ENCODE measurements at regions not wholly inside any gene's neighbourhood (a gene's known extent, or its start where the extent isn't known, plus 50 kb on each side); places are given as distances from the start of the nearest gene placed in this dataset.

DNA sequence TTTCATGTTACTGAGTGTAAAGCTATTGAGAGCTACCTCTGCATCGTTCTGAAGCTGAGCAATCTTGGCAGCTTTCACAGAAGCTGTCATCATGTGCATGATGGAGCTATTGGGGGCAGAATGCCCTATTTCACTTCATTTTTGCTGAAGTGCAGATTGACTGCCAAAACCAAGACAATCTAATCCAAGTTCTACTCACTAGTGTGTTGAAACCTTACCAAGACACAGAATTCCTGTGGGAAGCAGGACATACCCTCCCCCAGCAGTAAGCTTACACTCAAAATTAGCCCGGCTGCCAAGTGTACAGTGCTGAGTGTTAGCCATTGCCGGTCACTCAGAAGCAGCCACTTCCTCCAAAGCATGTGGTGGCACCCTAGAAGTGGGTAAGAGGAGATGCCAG, 177.3 kb upstream of the TENT5A start:
- TF ChIP-seq GABPA (IDR thresholded peaks at IDR 0.05; ENCODE audit: low read depth) (no peak), POLR2AphosphoS5 (IDR thresholded peaks at IDR 0.05; ENCODE audit: low read depth) (no peak), SPI1 (IDR thresholded peaks at IDR 0.05; ENCODE audit: borderline replicate concordance, low read depth) (no peak)
- TF ChIP-seq, protein P1, sequence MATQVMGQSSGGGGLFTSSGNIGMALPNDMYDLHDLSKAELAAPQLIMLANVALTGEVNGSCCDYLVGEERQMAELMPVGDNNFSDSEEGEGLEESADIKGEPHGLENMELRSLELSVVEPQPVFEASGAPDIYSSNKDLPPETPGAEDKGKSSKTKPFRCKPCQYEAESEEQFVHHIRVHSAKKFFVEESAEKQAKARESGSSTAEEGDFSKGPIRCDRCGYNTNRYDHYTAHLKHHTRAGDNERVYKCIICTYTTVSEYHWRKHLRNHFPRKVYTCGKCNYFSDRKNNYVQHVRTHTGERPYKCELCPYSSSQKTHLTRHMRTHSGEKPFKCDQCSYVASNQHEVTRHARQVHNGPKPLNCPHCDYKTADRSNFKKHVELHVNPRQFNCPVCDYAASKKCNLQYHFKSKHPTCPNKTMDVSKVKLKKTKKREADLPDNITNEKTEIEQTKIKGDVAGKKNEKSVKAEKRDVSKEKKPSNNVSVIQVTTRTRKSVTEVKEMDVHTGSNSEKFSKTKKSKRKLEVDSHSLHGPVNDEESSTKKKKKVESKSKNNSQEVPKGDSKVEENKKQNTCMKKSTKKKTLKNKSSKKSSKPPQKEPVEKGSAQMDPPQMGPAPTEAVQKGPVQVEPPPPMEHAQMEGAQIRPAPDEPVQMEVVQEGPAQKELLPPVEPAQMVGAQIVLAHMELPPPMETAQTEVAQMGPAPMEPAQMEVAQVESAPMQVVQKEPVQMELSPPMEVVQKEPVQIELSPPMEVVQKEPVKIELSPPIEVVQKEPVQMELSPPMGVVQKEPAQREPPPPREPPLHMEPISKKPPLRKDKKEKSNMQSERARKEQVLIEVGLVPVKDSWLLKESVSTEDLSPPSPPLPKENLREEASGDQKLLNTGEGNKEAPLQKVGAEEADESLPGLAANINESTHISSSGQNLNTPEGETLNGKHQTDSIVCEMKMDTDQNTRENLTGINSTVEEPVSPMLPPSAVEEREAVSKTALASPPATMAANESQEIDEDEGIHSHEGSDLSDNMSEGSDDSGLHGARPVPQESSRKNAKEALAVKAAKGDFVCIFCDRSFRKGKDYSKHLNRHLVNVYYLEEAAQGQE (IDR thresholded peaks at IDR 0.05; ENCODE audit: insufficient replicate concordance, low read depth) = no peak
- TF ChIP-seq, protein P2, sequence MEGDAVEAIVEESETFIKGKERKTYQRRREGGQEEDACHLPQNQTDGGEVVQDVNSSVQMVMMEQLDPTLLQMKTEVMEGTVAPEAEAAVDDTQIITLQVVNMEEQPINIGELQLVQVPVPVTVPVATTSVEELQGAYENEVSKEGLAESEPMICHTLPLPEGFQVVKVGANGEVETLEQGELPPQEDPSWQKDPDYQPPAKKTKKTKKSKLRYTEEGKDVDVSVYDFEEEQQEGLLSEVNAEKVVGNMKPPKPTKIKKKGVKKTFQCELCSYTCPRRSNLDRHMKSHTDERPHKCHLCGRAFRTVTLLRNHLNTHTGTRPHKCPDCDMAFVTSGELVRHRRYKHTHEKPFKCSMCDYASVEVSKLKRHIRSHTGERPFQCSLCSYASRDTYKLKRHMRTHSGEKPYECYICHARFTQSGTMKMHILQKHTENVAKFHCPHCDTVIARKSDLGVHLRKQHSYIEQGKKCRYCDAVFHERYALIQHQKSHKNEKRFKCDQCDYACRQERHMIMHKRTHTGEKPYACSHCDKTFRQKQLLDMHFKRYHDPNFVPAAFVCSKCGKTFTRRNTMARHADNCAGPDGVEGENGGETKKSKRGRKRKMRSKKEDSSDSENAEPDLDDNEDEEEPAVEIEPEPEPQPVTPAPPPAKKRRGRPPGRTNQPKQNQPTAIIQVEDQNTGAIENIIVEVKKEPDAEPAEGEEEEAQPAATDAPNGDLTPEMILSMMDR (IDR thresholded peaks at IDR 0.05; ENCODE audit: insufficient read depth, low read length) = no peak
- Histone ChIP-seq H3K27ac (replicated peaks) (no peak overlapping the region), H3K27me3 (ENCODE audit: insufficient read depth, poor library complexity, severe bottlenecking) (no peaks in the 10 kb centered on the region), H3K4me3 (replicated peaks; ENCODE audit: insufficient read depth, low read length) (no peak overlapping the region)
- no peak for DNase-seq (ENCODE audit: low read depth in 1 of 2, low spot score in 1 of 2)

DNA sequence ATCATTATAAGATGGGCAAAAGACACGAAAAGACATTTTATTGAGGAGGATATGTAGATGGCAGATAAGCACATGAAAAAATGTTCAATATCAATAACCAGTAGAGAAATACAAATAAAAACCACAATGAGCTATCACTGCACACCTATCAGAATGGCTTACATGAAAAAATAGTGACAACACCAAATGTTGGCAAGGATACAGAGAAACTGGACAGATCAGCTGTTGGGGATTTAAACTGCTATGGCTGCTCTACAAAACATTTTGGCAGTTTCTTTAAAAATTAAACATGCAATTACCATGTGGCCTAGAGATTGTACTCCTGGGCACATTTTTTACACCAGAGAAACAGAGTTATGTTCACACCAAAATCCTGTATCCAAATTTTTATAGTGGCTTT, 172.7 kb upstream of the TENT5A start:
- Histone ChIP-seq H3K4me3 (replicated peaks; ENCODE audit: insufficient read depth, low read length) (no peak overlapping the region), H3K27me3 (ENCODE audit: insufficient read depth, poor library complexity, severe bottlenecking) (no peaks in the 10 kb centered on the region), H3K27ac (replicated peaks) (no peak overlapping the region)
- no peak for DNase-seq (ENCODE audit: low read depth in 1 of 2, low spot score in 1 of 2)
- TF ChIP-seq, protein P2 (IDR thresholded peaks at IDR 0.05; ENCODE audit: insufficient read depth, low read length) = no peak
- no peak for TF ChIP-seq SPI1 (IDR thresholded peaks at IDR 0.05; ENCODE audit: borderline replicate concordance, low read depth)
- TF ChIP-seq, protein P1 (IDR thresholded peaks at IDR 0.05; ENCODE audit: insufficient replicate concordance, low read depth) = no peak
- no peak for TF ChIP-seq GABPA (IDR thresholded peaks at IDR 0.05; ENCODE audit: low read depth)
- no peak for TF ChIP-seq POLR2AphosphoS5 (IDR thresholded peaks at IDR 0.05; ENCODE audit: low read depth)

DNA sequence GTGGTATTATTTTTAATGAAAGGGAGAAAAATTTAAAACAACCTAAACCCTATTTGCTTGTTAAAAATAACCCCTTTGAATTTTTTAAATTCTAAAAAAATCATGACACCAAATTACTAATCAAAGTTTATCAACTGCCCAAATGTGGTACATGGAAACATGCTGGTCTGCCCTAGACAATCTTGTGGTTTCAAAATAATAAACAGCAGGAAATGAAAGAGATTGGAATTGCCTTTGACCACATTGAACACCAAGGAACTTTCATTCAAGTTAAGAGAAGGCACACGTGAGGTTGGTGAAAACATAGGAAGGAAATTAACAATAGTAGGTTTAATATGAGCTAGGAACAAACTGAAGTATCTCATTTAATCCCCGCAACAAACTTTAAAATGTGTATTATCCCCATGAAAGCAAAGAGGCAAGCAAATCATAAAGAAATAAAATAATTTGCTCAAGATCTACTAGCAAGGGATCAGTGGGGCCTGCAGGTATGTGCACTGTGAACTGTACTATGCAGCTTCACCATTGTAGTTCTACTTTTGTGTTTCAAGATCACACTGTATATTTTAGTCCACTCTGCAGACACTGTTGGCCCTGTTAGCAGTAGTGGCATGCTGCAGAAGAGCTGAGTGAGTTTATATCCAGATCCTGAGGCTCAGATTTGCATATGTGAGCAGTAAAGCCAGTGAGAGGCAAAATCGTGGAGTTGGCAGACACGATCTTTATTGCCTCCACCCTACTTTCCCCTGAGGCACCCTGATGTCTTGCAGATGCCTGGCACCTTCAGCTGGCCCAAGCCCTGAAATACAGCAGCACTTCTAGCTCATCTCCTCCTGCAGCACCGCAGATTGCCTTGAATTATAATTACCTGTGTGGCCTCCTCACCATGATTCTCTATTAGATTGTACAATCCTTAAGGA, 157.8 kb upstream of the TENT5A start:
- no peak for TF ChIP-seq POLR2AphosphoS5 (IDR thresholded peaks at IDR 0.05; ENCODE audit: low read depth)
- Histone ChIP-seq H3K4me3 (replicated peaks; ENCODE audit: insufficient read depth, low read length) (no peak overlapping the region), H3K27me3 (ENCODE audit: insufficient read depth, poor library complexity, severe bottlenecking) (no peaks in the 10 kb centered on the region), H3K27ac (replicated peaks) (no peak overlapping the region)
- no peak for DNase-seq (ENCODE audit: low read depth in 1 of 2, low spot score in 1 of 2)

DNA sequence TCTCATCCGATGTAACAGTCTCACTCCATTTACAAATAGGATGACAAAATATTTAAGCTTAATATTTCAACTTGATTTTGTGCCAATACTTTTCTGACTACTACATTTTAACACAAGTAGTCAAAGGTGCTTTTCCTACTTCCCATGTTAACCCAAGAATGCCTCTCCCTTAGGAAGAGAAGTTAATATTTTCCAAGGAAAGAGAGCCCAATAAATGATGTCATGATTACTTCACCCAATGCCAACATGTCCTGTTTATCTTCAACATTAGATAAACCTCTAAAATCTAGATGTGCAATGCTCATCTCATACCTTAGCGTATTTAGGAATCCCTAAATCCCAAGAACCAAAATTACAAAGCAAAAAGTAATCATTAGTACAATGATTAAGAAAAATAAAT, 156.7 kb upstream of the TENT5A start:
- no peaks in the 10 kb centered on the region for H3K27me3 ChIP-seq (ENCODE audit: insufficient read depth, poor library complexity, severe bottlenecking)
- DNase-seq (ENCODE audit: low read depth in 1 of 2, low spot score in 1 of 2) = no peak
- H3K27ac ChIP-seq (replicated peaks) = no peak overlapping the region
- TF ChIP-seq GABPA (IDR thresholded peaks at IDR 0.05; ENCODE audit: low read depth) (no peak), POLR2AphosphoS5 (IDR thresholded peaks at IDR 0.05; ENCODE audit: low read depth) (no peak), SPI1 (IDR thresholded peaks at IDR 0.05; ENCODE audit: borderline replicate concordance, low read depth) (no peak)
- TF ChIP-seq, protein P2 (IDR thresholded peaks at IDR 0.05; ENCODE audit: insufficient read depth, low read length) = no peak
- TF ChIP-seq, protein P1 (IDR thresholded peaks at IDR 0.05; ENCODE audit: insufficient replicate concordance, low read depth) = no peak
- H3K4me3 ChIP-seq (replicated peaks; ENCODE audit: insufficient read depth, low read length) = no peak overlapping the region

Measured in HL-60 (cell line).